GM12891 (cell line): ENCODE measurements at regions not wholly inside any gene's neighbourhood (a gene's known extent, or its start where the extent isn't known, plus 50 kb on each side); places are given as distances from the start of the nearest gene placed in this dataset.

Source experiments
- POLR2A ChIP-seq: IDR thresholded peaks from 2 replicates; pipeline ENCODE4 v1.6.1; 2011; ENCODE audit warnings: low read depth, low read length, control low read depth
- POLR2AphosphoS5 ChIP-seq: IDR thresholded peaks from 2 replicates; pipeline ENCODE4 v1.6.1; 2011; ENCODE audit warnings: low read depth, low read length, control low read depth

GRCh38 chr2:230657462-230657861, 55.2 kb upstream of the CAB39 start:
- TF ChIP-seq POLR2A (no peak; the same call in 1 of the 2 replicates), POLR2AphosphoS5 (no peak)
